Heart left ventricle (tissue), 16 donors: ENCODE measurements at regions not wholly inside any gene's neighbourhood (a gene's known extent, or its start where the extent isn't known, plus 50 kb on each side); places are given as distances from the start of the nearest gene placed in this dataset.

Experiments
- ATAC-seq, 4 donors: fragments of 200-7000 bp; cut with Tn5 transposase; one replicate each; pipeline ENCODE4 v1.9.1; 2020 to 2022; ENCODE audit warnings: moderate library complexity in 4 of 4, mild to moderate bottlenecking in 3 of 4, moderate number of reproducible peaks in 1 of 4
- DNase-seq, 5 donors: peaks; one replicate each; pipeline ENCODE4 v3.0.0-alpha.2; 2020
- H3K27ac ChIP-seq, 12 donors: fragments of 200-600 bp; sonication (generic) in 4 of 12; one replicate each; pipeline versions ENCODE4 v1.5.0 to v1.8.0; 2016 to 2022; ENCODE audit warnings: mild to moderate bottlenecking in 2 of 12
- H3K27me3 ChIP-seq, 9 donors: fragments of 200-600 bp; sonication (generic) in 2 of 9; one replicate each; pipeline versions ENCODE4 v1.5.1 to v1.8.0; 2016 to 2022; ENCODE audit warnings: mild to moderate bottlenecking in 3 of 9
- H3K36me3 ChIP-seq, 9 donors: fragments of 200-600 bp; sonication (generic) in 2 of 9; one replicate each; pipeline versions ENCODE4 v1.5.0 to v1.8.0; 2018 to 2022; ENCODE audit warnings: mild to moderate bottlenecking in 2 of 9
- H3K4me1 ChIP-seq, 12 donors: fragments of 200-600 bp; sonication (generic) in 4 of 12; one replicate each; pipeline versions ENCODE4 v1.5.0 to v1.8.0; 2016 to 2022; ENCODE audit warnings: mild to moderate bottlenecking in 3 of 12
- H3K4me3 ChIP-seq, 12 donors: fragments of 200-600 bp; sonication (generic) in 4 of 12; one replicate each; pipeline versions ENCODE4 v1.5.0 to v1.8.0; 2017 to 2022; ENCODE audit warnings: mild to moderate bottlenecking in 9 of 12, moderate library complexity in 4 of 12
- H3K9me3 ChIP-seq, 12 donors: fragments of 200-600 bp; sonication (generic) in 4 of 12; one replicate each; pipeline versions ENCODE4 v1.5.0 to v1.8.0; 2016 to 2022; ENCODE audit warnings: mild to moderate bottlenecking in 1 of 12
- CTCF ChIP-seq, 12 donors: fragments of 200-600 bp; sonication (generic) in 4 of 12; IDR thresholded peaks; one replicate each; pipeline versions ENCODE4 v1.5.0 to v1.8.0; 2018 to 2022; ENCODE audit warnings: antibody characterized with exemption in 12 of 12, mild to moderate bottlenecking in 5 of 12
- POLR2A ChIP-seq, 2 donors: fragments of 450-650 bp; IDR thresholded peaks; one replicate each; pipeline ENCODE4 v1.6.1; 2017; ENCODE audit warnings: antibody characterized with exemption in 2 of 2, mild to moderate bottlenecking in 2 of 2, moderate library complexity in 2 of 2
- WGBS, 4 donors: extraction: QIAGEN DNeasy Blood & Tissue Kit in 2 of 4; methylation state at CpG; one replicate each; pipeline versions ENCODE4 v1.1.5 to v1.1.7; 2013 to 2018; 5-methylcytosine and 5-hydroxymethylcytosine counted together
- intact Hi-C, 10 donors: fragments of 100-400 bp; cut with DNase I; formaldehyde crosslinking; loops; one replicate each; pipeline versions ENCODE4 v1.11.1 to v1.14.2; 2022
- donor health status: ischemic (EF 13 %, LVEDD 7.1; RV severe dilation, severe dysfunction).
- donor health status: healthy with polysubstance abuse.
- donor health status: DM: no; HTN: yes; CAD: no.
- donor health status: DM: no; HTN: no; CAD: no.
- donor health status: ischemic (EF 25% LVEDD 6.9; RV normal size, moderate dysfunction).
- donor health status: ischemic (EF 25% LVEDD 5.7; RV mildly dilated, moderate dysfunction).
- donor health status: healthy.
- donor health status: DM: yes; HTN: yes; CAD: no.
- donor health status: ischemic (EF 35%, LVEDD 5.7; RV mildly dilated, moderate dysfunction).
- donor health status: nonischemic (EF 11% LVEDD 7.7; RV severe dilation, severe dysfunction).
- donor health status: DM: yes; HTN: yes; CAD: no.
- donor health status: PGD.
- donor health status: ischemic (EF 29% LVEDD 5.4; RV normal size, mild dysfunction).
- donor health status: nonischemic (EF 23%, LVEDD 6.1; RV moderate dilation, normal function).

DNA sequence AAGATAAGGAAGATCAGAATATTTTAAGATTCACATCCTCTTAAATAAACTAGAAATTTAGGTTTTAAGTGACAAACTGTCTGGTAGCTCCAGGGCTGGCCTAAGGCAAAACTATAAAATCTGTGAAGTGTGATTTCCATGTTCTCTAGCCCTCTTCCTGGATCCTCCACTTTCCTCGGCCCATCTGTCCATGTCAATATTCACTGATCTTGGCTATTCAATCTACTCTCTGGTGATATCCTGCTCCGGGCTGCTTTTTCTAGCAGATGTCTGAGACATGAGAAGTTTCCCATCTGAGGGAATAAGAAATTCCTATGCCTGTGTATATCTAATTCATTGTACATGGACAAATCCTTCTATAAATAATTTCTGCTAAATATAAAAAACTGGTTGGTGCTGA is 500.4 kb downstream of the GALC start:
- no peak for ATAC-seq
- no peak for DNase-seq
- 66 to 81% (median 72%) methylated on average over 2 of the region's 2 CpGs for WGBS, 4 donors
- no peak for TF ChIP-seq POLR2A (IDR thresholded peaks at IDR 0.05)
- no peak for TF ChIP-seq CTCF (IDR thresholded peaks at IDR 0.05)
- Histone ChIP-seq H3K4me1 (no peaks in the 10 kb centered on the region), H3K4me3 (no peak overlapping the region), H3K27me3 (no peaks in the 10 kb centered on the region), H3K9me3 (no peaks in the 10 kb centered on the region), H3K36me3 (no peaks in the 10 kb centered on the region), H3K27ac (no peak overlapping the region)
- intact Hi-C loops: no loop called here

DNA sequence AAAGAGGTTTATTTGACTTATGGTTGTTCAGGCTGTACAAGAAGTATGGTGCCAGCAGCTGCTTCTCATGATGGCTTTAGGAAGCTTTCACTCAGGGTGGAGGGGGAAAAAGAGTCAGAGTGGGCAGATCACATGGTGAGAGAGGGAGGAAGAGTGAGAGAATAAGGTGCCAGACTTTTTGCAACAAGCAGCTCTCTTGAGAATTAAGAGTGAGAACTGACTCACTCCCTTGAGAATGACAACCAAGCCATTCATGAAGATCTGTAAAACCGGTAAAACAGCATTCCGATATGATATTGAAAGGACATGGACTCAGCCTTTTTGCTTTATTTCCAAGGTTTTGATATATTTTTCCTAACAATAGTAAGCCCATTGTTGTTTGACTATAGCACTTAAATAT is 501.2 kb downstream of the GALC start:
- Histone ChIP-seq H3K27ac (no peak overlapping the region), H3K4me3 (no peak overlapping the region), H3K4me1 (no peaks in the 10 kb centered on the region), H3K9me3 (no peaks in the 10 kb centered on the region), H3K27me3 (no peaks in the 10 kb centered on the region), H3K36me3 (no peaks in the 10 kb centered on the region)
- WGBS, 4 donors: 79 to 83% (median 82%) methylated on average over 2 of the region's 2 CpGs
- ATAC-seq (no peak), DNase-seq (no peak)
- TF ChIP-seq CTCF (IDR thresholded peaks at IDR 0.05): no peak
- no peak for TF ChIP-seq POLR2A (IDR thresholded peaks at IDR 0.05)
- intact Hi-C loops: no loop called here

DNA sequence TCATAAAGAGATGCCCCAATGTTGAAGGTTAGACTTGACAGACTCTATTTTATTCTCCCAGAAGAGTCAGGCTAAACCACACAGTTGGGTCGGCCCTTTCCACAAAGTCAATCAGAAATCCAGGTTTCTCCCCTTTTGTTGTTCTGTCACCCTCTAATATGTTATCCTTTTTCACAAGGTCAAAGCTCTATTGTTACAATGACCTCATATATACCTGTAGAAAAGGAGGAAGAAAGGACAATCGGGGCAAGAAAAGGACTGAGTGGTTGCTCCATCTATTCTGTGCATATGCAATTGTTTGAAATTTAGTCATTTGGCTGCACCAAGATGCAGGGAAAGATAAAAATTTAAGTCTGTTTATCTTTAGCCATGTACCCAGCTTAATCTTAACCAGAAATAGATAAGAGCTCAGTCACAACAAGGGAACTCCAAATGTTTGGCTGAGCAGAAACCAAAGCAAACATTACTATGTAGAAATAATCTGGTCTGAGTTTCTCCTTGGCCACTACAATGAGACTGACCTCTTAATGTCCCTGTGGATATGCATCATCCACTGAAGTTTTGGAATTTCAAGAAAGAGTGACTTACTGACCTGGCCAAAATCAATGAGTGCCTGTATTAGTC is 503.7 kb downstream of the GALC start:
- no peak for DNase-seq
- intact Hi-C loops: no loop called here
- Histone ChIP-seq H3K9me3 (no peaks in the 10 kb centered on the region), H3K27me3 (no peaks in the 10 kb centered on the region), H3K27ac (no peak overlapping the region), H3K4me1 (no peaks in the 10 kb centered on the region), H3K4me3 (no peak overlapping the region), H3K36me3 (no peaks in the 10 kb centered on the region)
- ATAC-seq: no peak
- TF ChIP-seq CTCF (IDR thresholded peaks at IDR 0.05): no peak
- no peak for TF ChIP-seq POLR2A (IDR thresholded peaks at IDR 0.05)
- 68 to 83% (median 76%) methylated on average over 2 of the region's 2 CpGs for WGBS, 4 donors

DNA sequence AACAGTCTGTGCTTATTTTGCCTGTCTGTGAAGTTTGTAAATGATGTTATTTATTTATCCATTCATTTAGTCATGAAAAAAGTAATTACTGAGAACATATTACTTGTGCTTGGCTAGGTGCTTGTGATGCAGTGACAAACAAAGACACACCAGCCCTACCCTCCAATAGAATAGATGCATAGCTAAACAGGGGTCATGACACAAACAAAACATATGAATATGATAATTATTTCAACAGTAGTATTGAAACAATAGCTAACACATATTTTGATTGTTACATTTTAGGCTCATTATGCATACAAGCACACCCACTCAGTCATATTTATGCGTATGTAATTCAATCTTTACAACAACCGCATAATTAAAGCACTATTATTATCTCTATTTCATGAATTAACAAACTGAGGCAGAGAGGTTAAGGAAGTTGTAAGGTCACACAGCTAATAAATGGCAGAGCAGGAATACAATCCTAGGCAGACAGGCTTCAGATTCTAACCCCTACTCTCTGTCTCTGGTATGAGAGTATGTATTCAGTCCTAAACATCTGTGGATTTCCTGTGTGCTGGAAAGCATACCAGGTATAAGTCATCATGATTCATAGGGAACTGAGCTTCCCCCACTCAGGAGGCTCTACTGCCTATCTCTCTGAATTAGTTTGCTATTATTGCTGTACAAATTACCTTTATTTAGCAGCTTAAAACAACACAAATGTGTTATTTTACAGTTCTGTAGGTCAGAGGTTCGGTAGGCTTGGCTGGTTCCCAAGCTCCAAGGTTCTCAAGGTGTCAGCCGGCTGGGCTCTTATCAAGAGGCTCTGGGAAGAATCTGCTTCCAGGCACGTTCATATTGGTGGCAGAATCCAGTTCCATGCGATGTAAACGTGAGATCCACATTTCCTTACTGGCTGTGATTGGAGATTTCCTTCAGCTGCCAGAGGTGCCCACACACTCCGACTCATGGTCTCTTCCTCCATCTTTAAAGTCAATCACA is 509.4 kb downstream of the GALC start:
- DNase-seq: no peak
- TF ChIP-seq CTCF (IDR thresholded peaks at IDR 0.05) (no peak), POLR2A (IDR thresholded peaks at IDR 0.05) (no peak)
- no peaks in the 10 kb centered on the region for H3K27me3 ChIP-seq
- no peak overlapping the region for H3K4me3 ChIP-seq
- ATAC-seq: no peak
- H3K27ac ChIP-seq: no peak overlapping the region
- H3K9me3 ChIP-seq: no peaks in the 10 kb centered on the region
- no peaks in the 10 kb centered on the region for H3K4me1 ChIP-seq
- intact Hi-C loops: no loop called here
- H3K36me3 ChIP-seq: no peaks in the 10 kb centered on the region
- WGBS, 4 donors: 44 to 57% (median 53%) methylated on average over 8 of the region's 8 CpGs
